Skeletal muscle cell (primary cell): ENCODE measurements at regions not wholly inside any gene's neighbourhood (a gene's known extent, or its start where the extent isn't known, plus 50 kb on each side); places are given as distances from the start of the nearest gene placed in this dataset.
A peak's percentile ranks its signal among the peaks of the same experiment; 100 is the strongest.

Experiments
- DNase-seq: peaks from one replicate; pipeline ENCODE4 v3.0.0-alpha.2; 2010; ENCODE audit warnings: low read depth
- H3K4me3 ChIP-seq: 2 replicates; pipeline ENCODE4 v1.5.1; 2011; ENCODE audit warnings: low read depth, mild to moderate bottlenecking, control low read depth, low read length, moderate library complexity

DNA sequence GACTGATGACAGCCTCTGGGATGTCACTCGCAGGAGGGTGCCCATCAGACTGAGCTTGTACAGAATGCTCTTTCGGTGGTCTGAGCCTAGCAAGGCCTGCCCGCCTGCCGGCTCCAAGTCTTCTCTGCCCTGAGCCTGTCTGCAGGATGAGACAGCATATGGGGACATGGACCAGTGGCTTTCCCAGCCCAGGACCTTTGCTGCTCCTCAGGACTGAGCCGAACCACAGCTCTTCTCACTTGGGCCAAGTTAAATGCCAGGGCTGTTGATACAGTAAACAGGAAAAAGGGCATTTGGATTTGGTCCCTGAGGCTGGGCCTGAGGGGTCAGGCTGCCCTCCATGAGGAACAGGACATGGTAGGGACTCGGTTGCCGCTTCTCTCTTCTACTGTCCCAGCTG is 64.3 kb upstream of the EPS8L3 start:
- no peak for DNase-seq
- H3K4me3 ChIP-seq: no peak overlapping the region

GRCh38 chr1:109827466-109827865 is 63.7 kb upstream of the EPS8L3 start:
- no peak overlapping the region for H3K4me3 ChIP-seq
- DNase-seq: no peak

- no peak for DNase-seq
- H3K4me3 ChIP-seq: no peak overlapping the region
Observed at GRCh38 chr1:109826930-109827349, 63.2 kb upstream of the EPS8L3 start.

GRCh38 chr1:109826446-109826845 is 62.7 kb upstream of the EPS8L3 start:
- no peak overlapping the region for H3K4me3 ChIP-seq
- DNase-seq: no peak

DNA sequence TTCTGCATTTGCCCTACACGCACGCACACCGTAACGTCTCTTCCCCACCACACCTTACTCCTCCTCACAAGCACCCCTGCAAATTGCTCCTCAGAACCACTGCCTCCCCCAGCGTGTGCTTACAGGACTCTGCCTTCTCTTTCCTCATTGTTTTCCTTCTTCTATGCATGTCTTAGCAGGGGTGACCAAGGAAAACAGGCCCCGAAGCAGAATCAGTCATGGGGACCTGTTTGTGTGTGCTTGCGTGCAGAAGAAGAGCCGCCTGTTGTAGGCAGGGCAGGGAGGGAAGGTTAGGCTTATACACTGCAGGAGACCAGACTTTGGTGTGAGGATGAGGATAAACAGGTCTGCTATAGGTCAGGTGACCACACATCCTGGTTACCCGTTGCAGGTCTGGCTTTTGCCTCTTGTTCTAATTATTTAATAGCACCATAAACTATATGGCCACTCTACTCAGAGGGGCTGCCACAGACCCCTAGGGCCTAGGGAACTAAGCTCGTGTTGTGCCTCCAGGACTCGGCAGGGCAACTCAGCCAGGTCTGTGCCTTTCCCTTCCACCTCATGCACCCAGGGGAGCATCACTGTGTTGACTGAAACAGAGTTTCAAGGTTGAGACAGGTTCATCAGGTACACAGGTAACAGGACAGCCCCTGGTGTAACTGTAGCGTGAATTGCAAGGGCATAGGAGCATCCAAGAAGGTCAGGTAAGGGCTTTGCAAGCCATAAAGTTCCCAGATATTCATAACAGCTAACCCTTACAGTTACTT is 60.8 kb upstream of the EPS8L3 start:
- H3K4me3 ChIP-seq: no peak overlapping the region
- no peak for DNase-seq

DNA sequence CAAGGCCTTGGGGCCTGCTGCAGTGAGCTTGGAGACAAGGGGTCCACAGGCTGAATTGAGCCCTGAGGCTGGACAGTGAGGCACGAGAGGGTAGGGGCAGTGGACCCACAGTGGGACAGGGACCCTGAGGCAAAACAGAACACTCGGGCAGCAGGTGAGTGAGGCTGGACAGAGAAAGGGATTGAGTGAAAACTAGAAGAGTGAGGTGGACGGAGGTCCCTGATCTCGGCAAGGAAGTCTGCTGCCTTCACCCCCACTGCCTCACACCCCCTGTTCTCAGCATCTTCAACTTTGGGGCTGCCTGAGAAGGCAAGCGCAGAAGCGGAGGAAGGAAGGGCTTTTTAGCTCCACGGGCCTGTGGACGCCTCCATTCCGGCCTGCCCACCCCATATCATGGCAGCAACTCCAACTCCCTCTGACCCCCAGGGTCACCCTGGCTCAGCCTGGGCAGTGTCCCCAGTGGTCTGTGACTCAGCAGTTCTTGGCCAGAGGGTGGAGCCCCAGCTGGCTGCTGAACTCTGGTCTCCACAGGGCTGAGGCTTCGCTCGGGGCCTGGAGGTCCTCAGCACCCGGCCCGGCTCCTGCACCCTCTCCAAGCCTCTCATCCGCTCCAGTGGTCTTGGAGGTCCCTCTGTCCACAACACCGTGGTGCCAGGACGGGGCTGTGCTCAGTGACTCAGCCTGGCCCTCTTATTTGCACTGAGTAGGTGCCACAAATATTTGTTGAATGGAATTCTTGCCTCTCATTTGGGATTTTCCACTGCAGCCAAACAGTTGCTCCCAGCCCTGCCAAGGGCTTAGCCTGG is 60.0 kb upstream of the EPS8L3 start:
- DNase-seq: no peak
- H3K4me3 ChIP-seq: no peak overlapping the region

- H3K4me3 ChIP-seq: no peak overlapping the region
- DNase-seq: no peak
Observed at GRCh38 chr1:109822749-109823542, 59.2 kb upstream of the EPS8L3 start.

GRCh38 chr1:109821831-109822745 is 58.4 kb upstream of the EPS8L3 start:
- no peak overlapping the region for H3K4me3 ChIP-seq
- DNase-seq: no peak

- DNase-seq: peak; percentile 96
- H3K4me3 ChIP-seq: no peak overlapping the region
Observed at GRCh38 chr1:109821221-109821669, 57.5 kb upstream of the EPS8L3 start.

GRCh38 chr1:109819906-109820305 is 56.2 kb upstream of the EPS8L3 start:
- no peak for DNase-seq

GRCh38 chr1:109818988-109819764 is 55.5 kb upstream of the EPS8L3 start:
- H3K4me3 ChIP-seq: no peak overlapping the region
- DNase-seq: no peak

More at GRCh38 chr1:109819906-109820305, 56.2 kb upstream of the EPS8L3 start:
- H3K4me3 ChIP-seq: no peak overlapping the region

- no peak for DNase-seq
- no peak overlapping the region for H3K4me3 ChIP-seq
Observed at GRCh38 chr1:109818271-109818987, 54.7 kb upstream of the EPS8L3 start.

- DNase-seq: no peak
- no peak overlapping the region for H3K4me3 ChIP-seq
Observed at GRCh38 chr1:109817881-109818270, 54.2 kb upstream of the EPS8L3 start.

- H3K4me3 ChIP-seq: no peak overlapping the region
- no peak for DNase-seq
Observed at GRCh38 chr1:109816975-109817535, 53.3 kb upstream of the EPS8L3 start.

DNA sequence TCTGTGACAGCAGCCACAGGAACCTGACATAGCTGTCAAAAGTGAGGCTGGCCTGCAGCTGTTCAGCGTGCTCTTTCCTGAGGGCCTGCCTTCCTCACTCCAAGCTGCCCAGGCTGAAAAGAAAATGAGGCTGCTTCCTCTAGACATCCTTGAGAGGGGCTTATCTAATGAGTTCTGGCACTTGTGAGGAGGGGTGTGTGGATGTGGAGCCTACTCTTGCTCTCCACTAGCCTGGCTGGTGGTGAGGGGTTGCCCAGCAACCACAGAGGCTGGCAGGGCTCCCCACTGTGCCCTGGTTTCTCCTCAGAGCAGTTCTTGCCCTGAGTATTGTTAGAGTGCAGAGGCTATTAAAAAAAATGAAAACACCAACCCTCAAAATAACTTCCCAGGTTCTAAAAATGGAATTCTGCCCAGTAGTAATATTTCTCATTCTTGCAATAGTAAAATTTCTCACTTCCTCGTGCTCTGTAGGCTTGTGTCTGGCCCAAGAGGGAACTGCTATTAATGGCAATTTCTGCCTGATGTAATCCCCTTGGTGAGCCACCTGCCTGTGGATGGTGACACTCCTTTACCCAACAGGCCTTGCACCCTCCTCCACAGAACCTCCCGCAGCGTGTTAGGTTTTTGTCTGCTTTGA is 52.6 kb upstream of the EPS8L3 start:
- H3K4me3 ChIP-seq: no peak overlapping the region
- no peak for DNase-seq

- H3K4me3 ChIP-seq: no peak overlapping the region
- DNase-seq: no peak
Observed at GRCh38 chr1:109815809-109816174, 52.1 kb upstream of the EPS8L3 start.
